HCT116 (cell line): ENCODE measurements at regions not wholly inside any gene's neighbourhood (a gene's known extent, or its start where the extent isn't known, plus 50 kb on each side); places are given as distances from the start of the nearest gene placed in this dataset.
"Not testable (repeated sequence)": the region's sequence is repeated elsewhere in the genome, so short reads cannot be mapped to it uniquely, and the experiment has no call there.

ENCODE experiments used
- ATF3 ChIP-seq: IDR thresholded peaks from 2 replicates; pipeline ENCODE4 v1.6.1; 2012
- CBX3 ChIP-seq: IDR thresholded peaks from 2 replicates; pipeline ENCODE4 v1.6.1; 2012; ENCODE audit warnings: low read depth
- CEBPB ChIP-seq: IDR thresholded peaks from 2 replicates; pipeline ENCODE4 v1.6.1; 2012; ENCODE audit warnings: low read depth
- CTCF ChIP-seq, 3 experiments: fragments of 200-600 bp in 1 of 3; sonication (generic) in 1 of 3; IDR thresholded peaks in 2 of 3; conservative IDR thresholded peaks in 1 of 3; 2 replicates each; pipeline ENCODE4 v1.5.1; 2012 to 2017; ENCODE audit warnings: low read depth in 2 of 3, low read length in 2 of 3, antibody characterized with exemption in 1 of 3, borderline replicate concordance in 1 of 3, control low read depth in 1 of 3, mild to moderate bottlenecking in 1 of 3, mixed read lengths in 1 of 3, mixed run types in 1 of 3, moderate library complexity in 1 of 3; ENCODE audit not compliant: insufficient read depth in 1 of 3
- EZH2 ChIP-seq: fragments of 200-600 bp; sonication (generic); IDR thresholded peaks from 2 replicates; pipeline ENCODE4 v1.6.1; 2017; ENCODE audit warnings: antibody characterized with exemption, mixed run types
- JUND ChIP-seq: IDR thresholded peaks from 2 replicates; pipeline ENCODE4 v1.6.1; 2012
- POLR2A ChIP-seq: IDR thresholded peaks from 2 replicates; pipeline ENCODE4 v1.7.0; 2011; ENCODE audit warnings: borderline replicate concordance; ENCODE audit not compliant: insufficient read depth, insufficient read length; ENCODE audit errors: extremely low read depth
- POLR2AphosphoS5 ChIP-seq: IDR thresholded peaks from 2 replicates; pipeline ENCODE4 v1.6.1; 2011; ENCODE audit warnings: mild to moderate bottlenecking, low read depth, low read length, moderate library complexity
- YY1 ChIP-seq: IDR thresholded peaks from 2 replicates; pipeline ENCODE4 v1.6.1; 2011; ENCODE audit warnings: low read length, low read depth, moderate library complexity, mild to moderate bottlenecking; ENCODE audit not compliant: insufficient replicate concordance; ENCODE audit errors: extremely low read depth
- ZNF274 ChIP-seq: fragments of 200-500 bp; sonication (Bioruptor generic); IDR thresholded peaks from 2 replicates; pipeline ENCODE4 v1.6.1; 2014; ENCODE audit warnings: mild to moderate bottlenecking, low read depth, low read length, inconsistent platforms
- TF ChIP-seq, protein P1 (sequence below): IDR thresholded peaks from 2 replicates; pipeline ENCODE4 v1.6.1; 2011; ENCODE audit warnings: mild to moderate bottlenecking, low read length, moderate library complexity; ENCODE audit not compliant: insufficient replicate concordance; ENCODE audit errors: extremely low read depth

GRCh38 chr7:153076289-153076688 is 316.7 kb downstream of the ACTR3B start:
- not testable (repeated sequence) for TF ChIP-seq YY1; POLR2AphosphoS5; EZH2; ZNF274; ATF3; CTCF (IDR thresholded peaks at IDR 0.05 in 2 of 3, conservative IDR thresholded peaks at IDR 0.05 in 1 of 3; ENCODE audit: borderline replicate concordance in 1 of 3, insufficient read depth in 1 of 3, low read depth in 2 of 3, low read length in 2 of 3); POLR2A; CBX3; JUND; CEBPB
- TF ChIP-seq, protein P1, sequence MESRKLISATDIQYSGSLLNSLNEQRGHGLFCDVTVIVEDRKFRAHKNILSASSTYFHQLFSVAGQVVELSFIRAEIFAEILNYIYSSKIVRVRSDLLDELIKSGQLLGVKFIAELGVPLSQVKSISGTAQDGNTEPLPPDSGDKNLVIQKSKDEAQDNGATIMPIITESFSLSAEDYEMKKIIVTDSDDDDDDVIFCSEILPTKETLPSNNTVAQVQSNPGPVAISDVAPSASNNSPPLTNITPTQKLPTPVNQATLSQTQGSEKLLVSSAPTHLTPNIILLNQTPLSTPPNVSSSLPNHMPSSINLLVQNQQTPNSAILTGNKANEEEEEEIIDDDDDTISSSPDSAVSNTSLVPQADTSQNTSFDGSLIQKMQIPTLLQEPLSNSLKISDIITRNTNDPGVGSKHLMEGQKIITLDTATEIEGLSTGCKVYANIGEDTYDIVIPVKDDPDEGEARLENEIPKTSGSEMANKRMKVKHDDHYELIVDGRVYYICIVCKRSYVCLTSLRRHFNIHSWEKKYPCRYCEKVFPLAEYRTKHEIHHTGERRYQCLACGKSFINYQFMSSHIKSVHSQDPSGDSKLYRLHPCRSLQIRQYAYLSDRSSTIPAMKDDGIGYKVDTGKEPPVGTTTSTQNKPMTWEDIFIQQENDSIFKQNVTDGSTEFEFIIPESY: not testable (repeated sequence)
